Renal cortical epithelial cell (primary cell): ENCODE measurements at regions not wholly inside any gene's neighbourhood (a gene's known extent, or its start where the extent isn't known, plus 50 kb on each side); places are given as distances from the start of the nearest gene placed in this dataset.

Experiments
- DNase-seq: peaks from one replicate; pipeline ENCODE4 v3.0.0-alpha.2; 2011; ENCODE audit warnings: low read depth

GRCh38 chr16:18059089-18059488, 277.4 kb downstream of the NPIPA8 start:
- no peak for DNase-seq

DNA sequence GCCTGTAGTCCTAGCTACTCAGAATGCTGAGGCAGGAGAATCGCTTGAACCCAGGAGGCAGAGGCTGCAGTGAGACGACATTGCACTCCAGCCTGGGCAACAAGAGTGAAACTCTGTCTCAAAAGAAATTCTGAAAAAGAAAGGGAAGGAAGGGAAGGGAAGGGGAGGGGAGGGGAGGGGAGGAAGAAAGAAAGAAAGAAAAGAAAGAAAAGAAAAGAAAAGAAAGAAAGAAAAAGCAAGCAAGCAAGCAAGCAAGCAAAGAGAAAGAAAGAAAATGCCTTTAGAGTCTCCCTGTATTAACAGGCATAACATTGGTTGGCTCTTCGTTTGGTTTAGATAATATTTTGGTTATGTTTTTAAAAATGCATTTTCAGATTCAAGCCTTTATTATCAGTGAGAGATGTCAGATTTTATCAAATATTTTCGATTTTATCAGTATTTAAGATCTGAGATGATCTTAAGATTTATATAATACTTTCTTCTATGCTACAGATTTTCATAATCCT, 281.1 kb downstream of the NPIPA8 start:
- no peak for DNase-seq

GRCh38 chr16:18050777-18051176, 285.8 kb downstream of the NPIPA8 start:
- no peak for DNase-seq

- no peak for DNase-seq
These were observed 286.3 kb downstream of the NPIPA8 start for GRCh38 chr16:18050234-18050633.

DNA sequence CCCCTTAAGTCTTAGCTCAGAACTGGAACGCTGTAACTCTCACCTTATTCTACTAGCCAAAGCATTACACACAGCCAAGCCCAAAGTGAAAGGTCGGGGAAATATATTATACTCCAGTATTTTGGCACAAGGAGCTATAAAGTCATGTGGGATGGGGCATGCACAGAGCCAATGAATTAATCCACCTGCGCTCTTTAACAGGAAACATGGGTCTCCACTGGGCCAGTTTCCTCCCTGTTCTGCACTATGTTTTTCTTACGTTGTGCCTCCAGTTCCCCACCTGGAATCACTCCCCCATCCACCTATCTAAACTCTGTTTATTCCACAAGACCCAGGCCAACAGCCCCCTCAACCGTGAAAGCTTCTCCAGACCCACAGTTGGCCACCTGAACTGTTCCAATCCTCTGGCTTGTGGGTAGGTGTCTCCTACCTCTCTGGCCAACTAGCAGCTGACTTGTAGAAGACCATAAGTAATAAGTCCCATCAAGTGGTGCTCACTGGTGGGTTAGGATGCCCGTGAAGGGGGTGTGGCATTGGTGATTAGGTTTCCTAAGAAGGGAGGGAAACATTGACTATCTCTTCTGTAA, 286.9 kb downstream of the NPIPA8 start:
- DNase-seq = no peak

DNA sequence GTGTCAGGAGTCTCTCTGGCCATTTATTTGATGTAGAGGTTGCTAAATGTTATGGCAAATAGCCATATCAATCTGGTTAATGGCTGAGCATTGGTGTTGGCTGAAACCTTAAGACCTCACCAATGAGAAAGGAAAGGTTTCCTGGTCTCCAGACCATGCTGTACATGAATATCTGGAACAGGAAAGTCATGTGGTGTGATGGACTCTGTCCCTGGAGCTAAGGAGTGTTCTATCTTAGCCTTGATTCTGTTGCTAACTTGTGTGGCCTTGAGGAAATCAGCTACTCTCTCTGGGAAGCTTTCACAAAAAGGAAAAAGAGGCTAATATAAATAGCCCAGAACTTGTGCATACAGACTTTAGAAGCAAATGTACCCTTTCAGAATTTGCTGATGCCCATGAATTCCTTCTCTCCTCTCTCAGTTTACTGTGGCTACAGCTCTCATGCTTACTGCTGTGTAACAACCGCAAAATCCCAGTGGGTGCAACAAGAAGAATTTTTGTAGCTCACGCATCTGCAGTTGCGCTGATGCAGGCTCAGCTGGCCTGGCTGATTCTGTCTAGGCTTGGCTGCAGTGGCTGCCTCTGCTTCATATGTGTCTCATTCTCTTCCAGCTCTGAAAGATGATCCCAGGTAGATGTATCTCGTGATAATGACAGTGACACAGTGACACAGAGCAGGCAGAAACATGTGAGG, 287.5 kb downstream of the NPIPA8 start:
- DNase-seq = no peak

DNA sequence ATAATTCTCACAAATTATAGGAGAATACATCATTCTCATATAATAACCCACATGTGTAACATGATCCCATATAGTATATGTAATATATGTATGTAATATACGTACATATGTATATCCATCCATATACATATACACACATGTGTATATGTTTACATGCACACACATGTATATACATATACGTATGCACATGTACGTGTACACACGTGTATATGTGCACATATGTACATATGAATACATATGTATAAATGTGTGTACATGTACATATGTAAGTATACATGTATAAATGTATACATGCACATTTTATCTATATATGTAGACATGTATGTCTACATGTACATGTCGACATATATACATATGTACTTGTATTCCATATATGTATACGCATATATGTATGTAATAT, 288.8 kb downstream of the NPIPA8 start:
- DNase-seq = no peak

DNA sequence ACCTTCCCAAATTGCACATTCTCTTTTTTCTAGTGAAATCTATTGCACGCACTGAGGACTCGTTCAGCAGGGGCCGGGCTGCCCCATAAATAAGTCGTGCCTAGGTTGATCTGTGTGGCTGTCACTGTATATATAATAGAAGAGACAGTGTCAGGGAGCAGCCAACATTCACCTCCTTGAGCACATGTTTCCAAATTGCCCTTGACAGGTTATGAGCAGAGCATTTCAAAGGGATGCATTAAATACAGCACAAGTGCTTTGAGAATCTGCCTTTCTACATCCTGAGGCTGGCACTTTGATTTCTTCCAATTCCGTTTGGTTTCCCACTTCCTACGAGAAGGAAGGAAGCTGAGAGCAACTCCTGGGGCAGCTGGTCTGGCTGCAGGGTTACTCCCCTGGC, 291.2 kb downstream of the NPIPA8 start:
- no peak for DNase-seq

GRCh38 chr16:18041864-18042834, 294.4 kb downstream of the NPIPA8 start:
- DNase-seq = no peak

DNA sequence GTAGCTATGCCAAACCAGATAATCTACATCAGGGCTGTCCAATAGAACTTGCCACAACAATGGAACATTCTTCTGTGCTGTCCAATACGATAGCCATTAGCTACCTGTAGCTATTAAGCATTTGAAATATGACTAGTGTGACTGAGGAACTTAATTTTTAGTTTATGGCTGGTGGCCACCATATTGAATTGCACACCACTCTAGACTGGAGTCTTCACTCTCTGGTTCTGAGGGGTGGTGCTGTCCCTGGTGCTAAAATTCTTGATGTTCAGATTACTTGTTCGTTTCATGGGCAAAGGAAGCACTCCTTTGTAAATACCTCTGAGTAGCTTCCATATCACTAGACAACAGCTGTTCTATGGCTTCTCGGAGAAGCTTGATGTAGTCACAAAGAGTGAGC, 296.6 kb downstream of the NPIPA8 start:
- no peak for DNase-seq

GRCh38 chr16:18037051-18037450, 299.5 kb downstream of the NPIPA8 start:
- DNase-seq = no peak

GRCh38 chr16:18024611-18025010, 311.9 kb downstream of the NPIPA8 start:
- DNase-seq = no peak

DNA sequence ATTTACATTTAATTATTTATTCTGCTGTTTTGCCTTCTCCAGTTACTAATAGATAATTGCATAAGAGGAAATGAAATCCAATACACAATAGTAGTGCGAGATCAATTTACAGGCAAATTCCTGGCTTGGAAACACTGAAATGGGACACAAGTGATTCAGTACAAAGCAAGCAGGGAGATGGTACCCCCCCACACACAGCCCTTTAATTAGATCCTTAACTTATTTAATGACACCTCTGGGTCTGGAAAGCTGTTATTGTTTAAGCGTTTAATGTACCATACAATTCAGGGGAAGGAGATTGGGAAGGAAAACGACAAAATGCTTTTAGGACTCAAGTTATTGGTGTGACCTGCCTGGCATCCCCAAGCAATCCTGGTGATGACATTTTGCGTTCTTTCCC, 318.2 kb downstream of the NPIPA8 start:
- no peak for DNase-seq

DNA sequence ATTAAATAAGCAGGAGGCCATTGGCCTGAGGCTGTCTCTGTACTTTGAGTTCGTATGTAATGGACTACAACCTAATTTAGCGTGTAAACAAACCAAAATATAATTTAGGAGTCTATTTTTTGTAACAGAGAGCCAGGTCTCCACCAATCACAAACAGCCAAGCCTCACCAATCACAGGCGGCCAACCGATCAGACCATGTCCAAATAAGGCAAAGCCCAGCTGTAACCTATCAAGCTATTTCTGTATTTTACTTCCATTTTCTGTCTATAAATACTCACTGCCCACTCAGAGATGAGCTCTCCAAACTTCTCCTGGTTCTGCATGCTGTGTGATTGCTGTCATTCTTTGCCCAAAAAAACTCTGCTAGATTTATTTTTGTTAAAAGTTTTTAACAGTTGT, 322.7 kb downstream of the NPIPA8 start:
- DNase-seq = no peak

DNA sequence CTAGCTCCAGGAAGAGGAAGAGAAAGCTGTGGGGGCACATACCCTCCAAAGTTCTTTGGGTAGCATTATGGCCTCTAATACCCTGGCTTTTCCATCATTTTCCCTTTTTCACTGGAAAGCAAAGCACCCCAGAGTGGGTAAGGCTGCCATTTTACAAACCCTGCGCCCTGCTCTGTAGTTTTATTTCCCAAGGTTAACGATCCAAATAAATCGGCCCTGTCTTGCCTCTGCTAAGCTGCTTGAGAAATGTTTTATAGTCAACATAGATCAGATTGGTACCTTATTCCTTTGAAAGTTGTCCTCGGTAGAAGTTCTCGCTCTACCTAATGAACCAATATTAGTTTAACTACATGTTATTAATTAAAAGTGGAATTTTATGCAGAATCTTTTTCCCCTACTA, 328.2 kb downstream of the NPIPA8 start:
- DNase-seq = no peak

DNA sequence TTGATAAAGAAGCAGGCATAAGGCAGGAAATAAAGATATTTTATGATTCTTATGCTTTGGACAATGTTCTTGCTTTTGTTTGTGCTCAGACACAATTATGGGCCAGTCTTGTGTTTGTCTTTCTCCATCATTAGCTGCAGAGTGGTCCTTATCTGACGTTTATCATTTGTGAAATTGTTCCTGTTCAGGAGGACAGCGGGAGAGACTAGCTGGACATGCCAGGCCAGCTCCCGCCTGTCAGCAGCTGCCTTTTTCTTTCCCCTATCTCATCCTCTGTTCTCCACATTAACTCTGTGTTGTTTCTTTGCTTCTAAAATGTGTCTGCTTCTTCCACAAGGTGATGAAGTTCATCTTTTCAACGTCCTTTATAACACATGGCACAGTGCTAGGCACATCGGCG, 333.5 kb downstream of the NPIPA8 start:
- no peak for DNase-seq

DNA sequence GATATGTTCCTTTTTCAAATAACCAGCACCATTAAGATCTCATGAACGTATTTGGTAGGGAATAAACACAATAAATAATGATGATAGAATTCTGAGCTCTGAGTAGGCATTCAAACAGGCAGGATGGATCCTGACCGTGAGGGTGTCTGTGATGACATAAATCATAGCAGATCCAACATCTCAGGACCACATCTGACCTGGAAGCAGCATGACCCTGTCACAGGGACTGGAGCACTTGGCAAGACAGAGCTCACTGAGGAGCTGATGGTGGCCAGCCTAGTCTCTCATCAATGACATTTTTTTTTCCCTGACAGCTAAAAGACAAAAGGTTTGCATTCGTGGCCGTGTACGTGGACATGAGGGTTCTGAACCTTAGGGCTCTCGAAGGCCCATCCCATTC, 337.5 kb downstream of the NPIPA8 start:
- DNase-seq = no peak

- DNase-seq = no peak
These were observed 338.0 kb downstream of the NPIPA8 start for GRCh38 chr16:17998550-17998949.

DNA sequence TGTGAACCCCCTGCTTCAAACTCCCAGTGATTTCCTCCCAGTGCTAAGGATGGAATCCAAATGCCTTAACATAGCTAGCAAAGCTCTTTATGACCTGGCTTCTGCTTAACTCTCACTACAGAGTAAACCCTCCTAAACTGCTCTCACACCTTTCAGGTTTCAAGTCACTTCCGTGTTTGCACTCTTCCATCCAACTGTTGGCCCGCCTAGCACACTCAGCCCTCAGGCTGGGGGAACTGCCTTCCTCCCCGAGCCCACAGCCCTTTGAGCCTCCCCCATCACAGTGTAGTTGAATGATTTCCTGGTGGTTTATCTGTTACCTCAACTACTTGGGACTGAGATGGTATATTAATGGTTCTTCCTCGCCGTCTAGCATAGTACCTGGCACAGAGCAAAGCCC, 342.5 kb downstream of the NPIPA8 start:
- no peak for DNase-seq

GRCh38 chr16:17992416-17992815, 344.1 kb downstream of the NPIPA8 start:
- no peak for DNase-seq

GRCh38 chr16:17989255-17989654, 347.3 kb downstream of the NPIPA8 start:
- no peak for DNase-seq

DNA sequence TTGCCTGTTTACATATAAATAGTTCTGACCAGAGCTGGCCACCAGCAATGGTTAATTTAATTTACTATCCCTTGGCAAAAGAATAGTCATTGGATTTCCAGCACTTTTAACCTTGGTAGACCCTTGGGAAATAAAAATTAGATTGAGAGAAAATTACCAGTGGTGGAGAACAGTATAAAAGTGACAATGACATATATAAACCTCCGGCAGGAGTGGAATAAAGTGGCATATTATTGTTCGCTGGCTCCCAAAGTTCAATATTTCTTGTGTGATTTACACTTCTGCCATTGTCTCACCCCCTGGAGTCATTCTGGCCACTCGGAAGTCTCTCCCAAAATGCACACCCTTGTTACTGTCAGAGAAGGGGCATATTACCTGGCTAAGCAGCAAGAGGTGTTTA, 347.7 kb downstream of the NPIPA8 start:
- DNase-seq = no peak

DNA sequence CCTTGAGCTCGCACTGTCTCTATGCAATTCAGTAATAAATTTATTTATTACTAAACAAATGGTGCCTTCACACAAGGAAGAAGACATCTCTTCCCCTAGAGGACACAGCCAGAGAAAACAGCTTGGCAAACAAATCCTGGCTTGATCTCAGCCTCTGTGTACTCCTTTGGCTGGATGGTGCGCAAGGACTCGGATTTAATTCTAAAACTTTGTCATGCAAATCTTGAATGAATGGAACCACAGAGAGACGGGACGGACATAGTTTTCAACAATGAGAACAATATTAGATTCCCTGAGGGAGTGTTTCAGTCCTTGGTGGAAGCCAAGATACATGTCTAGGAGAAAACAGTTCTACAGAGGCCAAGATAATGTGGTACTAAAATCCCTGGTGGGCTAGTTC, 349.5 kb downstream of the NPIPA8 start:
- no peak for DNase-seq
